ENCODE measurements at regions not wholly inside any gene's neighbourhood (a gene's known extent, or its start where the extent isn't known, plus 50 kb on each side); places are given as distances from the start of the nearest gene placed in this dataset.
A peak's percentile ranks its signal among the peaks of the same experiment; 100 is the strongest.

- no peak for DNase-seq
These were observed 113.1 kb downstream of the ICOS start for GRCh38 chr2:204049635-204050034.

GRCh38 chr2:204050681-204051080 is 114.1 kb downstream of the ICOS start:
- no peak for DNase-seq

DNA sequence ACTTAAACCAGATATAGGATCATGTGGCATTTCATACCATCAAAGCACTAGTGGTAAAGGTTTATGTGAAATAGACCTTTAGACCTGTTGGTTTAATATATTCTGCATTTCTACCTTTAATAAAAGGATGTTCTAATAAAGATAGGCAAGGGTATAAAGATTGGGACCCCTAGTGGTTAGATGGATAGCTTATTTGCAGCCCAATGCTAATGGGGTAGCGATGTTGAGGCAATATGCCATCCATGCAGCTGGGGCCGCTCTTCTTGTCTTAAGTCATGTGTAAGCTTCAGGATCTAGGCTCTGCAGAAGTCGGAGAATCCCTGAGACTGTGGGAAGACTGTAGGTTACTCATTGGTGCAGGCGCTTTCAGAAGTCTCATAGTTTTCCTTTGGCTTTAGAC is 114.9 kb downstream of the ICOS start:
- DNase-seq, result no peak

DNA sequence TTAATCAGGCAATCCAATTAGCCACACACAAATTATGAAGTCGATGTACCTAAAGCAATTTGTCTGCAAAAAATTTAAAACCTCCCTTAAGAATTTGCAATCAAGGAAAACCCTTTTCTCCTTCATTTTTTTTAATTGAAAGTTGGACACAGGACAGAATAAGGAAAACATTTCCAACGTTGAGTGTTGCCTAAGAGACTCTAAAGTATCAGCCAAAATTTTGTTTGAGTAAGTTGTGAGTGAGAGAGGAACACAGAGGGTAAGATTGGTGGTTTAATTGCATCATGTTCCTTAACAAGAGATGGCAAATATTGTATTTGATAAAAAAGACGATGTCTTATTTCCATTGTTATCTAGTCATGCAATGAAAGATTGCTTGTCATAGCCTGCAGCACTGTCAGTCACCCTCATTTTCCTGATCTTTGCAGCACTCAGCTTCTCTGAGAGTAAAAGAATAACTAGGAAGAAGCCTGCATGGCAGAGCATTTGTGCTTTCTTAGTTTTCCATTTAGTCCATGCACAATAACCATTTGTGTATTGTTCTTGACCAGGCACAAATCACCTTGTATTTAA is 115.5 kb downstream of the ICOS start:
- no peak for DNase-seq

DNA sequence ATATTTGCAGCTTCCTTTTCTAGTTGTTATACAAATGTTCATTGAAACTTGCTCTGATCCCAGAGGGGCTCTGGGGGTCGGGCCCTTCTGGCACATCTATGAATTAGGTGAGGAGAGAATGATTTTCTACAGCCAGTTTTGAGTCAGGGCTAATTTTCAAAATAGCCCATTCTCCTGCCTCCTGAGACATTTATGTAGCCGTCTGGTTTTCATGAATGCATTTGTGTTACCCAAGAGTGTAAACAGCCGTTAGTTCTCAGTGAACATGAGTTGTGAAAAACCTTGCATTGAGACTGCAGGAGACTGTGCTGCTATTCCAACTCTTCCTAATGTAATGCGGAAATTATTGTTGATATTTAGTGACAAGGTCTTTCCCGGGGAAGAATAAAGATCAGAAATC is 122.5 kb downstream of the ICOS start:
- DNase-seq, result no peak

- DNase-seq, result no peak
These were observed 124.3 kb downstream of the ICOS start for GRCh38 chr2:204060841-204061240.

DNA sequence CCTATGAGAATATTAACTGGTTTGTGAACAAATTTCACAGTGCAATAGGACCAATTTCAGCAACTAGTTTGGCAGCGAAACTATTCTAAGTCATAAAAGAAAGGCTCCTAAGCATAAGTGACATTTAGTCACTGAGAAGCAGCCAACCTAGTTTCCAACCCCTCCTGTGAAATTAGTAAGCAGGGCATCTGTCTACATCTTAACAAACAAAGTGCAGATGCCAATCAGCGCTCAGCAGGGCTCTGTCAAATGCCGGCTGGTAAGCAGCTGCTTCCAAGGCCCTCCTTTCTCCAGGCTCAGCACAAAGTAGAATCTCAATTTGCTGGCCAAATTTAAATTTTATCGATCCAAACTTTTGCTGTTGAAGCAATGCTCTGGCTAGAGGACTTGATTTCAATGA is 124.7 kb downstream of the ICOS start:
- no peak for DNase-seq

DNA sequence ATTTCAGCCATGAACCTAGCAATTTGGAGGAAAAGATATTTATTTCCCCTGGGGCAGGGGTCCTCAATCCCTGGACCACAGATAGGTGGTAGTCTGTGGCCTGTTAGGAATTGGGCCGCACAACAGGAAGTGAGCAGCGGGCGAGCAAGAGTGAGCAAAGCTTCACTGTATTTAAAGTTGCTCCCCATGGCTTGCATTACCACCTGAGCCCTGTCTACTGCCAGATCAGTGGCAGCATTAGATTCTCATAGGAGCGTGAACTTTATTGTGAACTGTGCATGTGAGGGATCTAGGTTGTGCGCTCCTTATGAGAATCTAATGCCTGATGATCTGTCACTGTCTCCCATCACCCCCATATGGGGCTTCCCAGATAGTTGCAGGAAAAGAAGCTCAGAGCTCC is 127.6 kb downstream of the ICOS start:
- DNase-seq, result no peak

DNA sequence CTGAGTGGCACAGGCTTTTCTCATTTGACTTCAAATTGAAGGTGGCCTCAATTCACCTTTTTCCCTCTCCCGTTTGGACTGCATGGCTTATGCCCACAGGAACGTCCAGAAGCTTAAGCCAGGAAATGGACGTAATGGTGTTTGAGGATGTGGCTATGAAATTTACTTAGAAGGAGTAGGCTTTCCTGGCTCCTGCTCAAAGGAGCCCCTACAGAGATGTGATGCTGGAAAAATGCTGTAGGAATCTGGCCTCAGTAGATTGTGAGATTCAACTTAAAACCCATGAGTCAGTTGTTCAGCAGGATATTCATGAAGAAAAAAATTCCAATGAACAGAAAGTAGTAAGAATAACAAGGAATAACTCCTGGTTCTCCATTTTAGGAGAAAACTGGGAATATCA is 129.0 kb downstream of the ICOS start:
- no peak for DNase-seq

DNA sequence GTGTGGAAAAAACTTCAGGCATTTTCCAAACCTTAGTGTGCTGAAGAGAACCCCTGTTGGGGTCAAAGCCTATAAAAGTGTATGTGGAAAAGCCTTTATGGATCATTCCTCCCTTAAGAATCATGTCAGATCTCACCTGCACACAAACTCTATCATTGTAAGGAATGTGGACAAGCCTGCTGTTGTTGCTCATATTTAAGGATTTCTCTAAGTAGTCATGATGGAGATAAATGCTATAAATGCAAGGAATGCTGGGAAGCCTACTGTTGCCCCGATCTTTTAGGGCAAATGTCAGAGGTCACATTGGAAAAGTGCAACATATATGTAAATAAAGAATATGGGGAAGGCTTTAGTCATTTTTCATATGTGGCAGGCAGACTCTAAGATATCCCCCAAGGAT is 129.5 kb downstream of the ICOS start:
- DNase-seq, result no peak

DNA sequence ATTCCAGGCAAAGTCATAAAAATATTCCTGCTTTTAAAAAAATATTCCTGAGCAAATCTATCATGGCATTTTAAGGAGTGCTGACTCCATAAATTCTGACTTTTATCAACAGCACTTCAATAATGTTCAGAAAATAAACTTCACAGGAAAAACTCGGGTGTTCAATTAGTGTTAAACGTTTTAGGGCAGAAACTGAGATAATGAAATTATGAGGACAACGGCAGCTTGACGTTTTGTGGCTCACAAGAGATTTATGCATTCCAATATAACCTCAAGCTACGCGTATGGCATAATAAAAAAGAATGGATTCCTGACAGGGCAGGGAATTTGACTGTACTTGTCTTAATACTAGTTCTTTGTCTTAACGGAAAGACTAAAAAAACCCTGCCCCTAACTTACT is 133.2 kb downstream of the ICOS start:
- no peak for DNase-seq

DNA sequence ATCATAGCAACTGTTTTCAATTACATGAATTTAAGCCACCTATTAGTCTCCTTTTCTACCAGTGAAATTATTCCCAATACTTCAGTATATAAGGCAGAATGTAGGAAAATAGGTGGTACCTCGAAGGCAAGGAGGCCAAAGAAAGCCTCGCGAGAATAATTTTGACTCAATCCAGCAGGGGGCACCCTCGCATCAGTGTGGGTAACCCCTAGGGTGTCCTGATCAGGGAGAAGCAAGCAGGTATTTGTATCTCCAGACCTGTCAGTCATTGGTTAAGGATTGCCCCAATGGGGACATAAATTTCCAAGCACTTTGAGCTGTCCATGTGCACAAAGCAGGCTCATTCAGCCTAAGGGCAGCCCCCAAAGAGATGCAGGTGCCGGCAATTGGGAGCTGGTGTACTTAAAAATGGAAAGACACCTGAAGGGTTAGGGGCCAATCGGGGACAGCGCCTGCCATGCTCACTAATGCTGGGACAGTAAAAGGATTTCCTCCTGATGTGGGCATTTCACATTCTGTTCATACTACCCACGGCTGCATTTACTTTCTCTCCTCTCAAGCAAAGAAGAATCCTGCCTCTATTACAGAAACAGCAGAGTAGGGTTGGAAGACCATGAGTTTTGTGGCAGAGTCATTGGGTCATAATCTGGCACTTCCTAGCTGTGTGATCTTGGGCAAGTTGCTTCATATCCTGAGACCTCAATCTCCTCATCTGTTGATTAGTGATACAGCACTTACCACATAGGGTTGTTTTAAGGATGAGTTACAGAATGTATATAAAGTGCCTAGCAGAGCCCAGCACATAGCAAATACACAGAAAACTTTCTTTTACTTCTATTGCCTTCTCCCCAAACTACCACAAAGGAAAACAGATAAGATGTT is 136.1 kb downstream of the ICOS start:
- peak; percentile 80 for DNase-seq

DNA sequence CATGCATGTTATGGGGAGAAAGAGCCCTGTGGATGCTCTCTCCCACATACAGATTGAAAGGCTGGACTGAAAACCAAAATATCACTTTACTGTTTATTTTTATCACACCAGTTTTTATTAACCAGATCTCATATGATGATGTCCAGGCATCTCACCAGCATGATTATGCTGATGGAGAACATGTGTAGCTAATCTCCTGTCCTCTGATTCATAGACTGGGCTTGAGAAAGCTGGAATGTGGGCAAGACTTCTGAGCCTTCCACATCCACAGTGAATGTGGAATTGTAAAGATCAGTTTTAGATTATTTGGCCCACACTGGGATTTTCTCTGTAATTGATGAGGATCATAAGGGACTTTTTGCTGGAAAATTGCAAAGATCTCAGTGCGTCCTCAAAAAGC is 137.9 kb downstream of the ICOS start:
- DNase-seq, result no peak

DNA sequence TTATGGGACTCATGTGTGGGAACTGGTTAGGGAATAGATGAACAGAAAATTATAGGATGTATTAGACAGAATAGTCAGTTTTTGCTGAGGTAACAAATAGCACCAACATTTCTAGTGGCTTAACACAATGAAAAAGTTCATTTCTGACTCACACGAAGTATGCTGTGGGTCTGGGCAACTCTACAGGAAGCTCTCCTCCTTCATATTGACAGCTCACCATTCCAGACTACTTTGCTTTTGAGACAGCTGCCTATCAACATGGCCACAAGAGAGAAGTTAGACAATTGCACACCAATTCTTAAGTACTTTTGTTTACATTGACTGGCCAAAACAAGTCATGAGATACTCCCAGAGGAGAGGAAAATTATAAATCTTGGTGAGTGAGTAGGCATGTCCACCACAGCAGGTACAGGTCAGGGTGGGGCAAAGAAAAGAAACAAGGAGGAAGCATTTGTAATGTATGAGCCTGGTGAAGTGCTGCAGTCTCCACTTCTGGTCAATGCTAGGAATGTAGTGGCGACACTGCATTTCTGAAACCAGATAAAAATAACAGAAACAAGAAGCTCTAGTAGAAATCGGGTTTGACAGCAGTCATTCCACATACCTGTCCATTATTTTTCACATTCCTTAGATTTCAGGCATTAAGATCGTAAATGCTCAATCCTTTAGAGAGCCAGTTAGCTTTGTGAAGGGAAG is 141.6 kb downstream of the ICOS start:
- no peak for DNase-seq

DNA sequence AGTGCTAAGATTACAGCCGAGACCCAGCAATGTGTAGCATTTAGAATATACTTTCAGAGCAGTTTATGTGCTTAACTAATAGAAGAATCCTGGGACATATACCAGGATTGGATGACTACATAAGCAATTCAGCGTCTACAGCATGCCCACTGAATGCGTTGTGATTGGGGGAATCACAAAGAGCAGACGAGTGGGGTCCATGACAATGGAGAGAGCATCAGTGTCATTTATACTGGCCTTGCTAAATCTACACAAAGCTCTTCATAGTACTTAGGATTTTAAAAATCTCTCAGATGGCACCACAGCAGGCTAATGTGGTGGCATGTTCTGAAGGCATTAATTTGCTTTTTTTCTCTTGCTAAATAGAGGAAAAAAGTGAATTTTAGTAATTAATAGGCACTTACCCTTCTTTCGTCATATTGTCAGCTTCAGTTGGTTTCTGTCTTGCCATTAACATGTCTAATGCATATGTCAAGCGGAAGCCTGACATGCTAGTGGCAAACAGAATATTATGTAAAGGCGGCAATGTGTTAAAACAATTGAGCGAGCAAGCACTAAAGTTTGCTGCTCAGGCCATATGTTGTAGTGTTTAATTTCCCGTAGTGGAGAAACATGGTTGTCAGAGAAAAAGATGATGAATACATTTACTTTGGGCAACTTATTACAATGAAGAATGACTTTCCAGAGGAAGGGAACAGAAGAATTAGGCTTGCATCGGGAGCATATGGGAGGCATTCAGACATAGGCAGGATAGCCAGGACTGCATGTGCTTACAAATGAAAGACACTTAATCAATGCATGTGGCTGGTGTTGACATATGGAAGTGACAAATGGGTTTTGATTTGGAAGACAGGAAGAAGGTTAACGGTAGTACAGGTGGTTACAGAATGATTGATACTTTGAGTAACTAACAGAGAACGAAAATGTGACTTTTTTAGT is 145.2 kb downstream of the ICOS start:
- no peak for DNase-seq

- DNase-seq, result no peak
These were observed 149.6 kb downstream of the ICOS start for GRCh38 chr2:204086167-204086566.

- no peak for DNase-seq
These were observed 152.5 kb downstream of the ICOS start for GRCh38 chr2:204089105-204089504.

DNA sequence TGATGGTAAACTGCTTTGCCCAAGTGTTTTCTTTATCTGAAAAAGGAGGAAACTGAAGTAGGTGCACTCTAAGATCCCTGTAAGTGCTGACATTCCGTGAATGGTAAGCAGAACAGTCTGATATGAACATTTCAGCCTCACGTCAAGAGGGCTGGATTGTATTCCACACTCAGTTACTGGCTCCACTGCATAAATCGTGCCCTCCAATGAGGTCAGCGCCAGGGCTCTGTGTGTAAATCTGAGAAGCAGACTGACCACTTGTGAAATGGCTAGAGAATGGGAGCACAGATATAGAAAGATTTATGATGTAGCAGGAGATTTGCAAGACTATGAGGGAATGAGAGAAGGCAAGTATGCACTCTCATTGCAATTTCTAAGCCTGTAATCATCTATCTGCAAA is 153.0 kb downstream of the ICOS start:
- no peak for DNase-seq

GRCh38 chr2:204090021-204090420 is 153.5 kb downstream of the ICOS start:
- DNase-seq, result no peak

DNA sequence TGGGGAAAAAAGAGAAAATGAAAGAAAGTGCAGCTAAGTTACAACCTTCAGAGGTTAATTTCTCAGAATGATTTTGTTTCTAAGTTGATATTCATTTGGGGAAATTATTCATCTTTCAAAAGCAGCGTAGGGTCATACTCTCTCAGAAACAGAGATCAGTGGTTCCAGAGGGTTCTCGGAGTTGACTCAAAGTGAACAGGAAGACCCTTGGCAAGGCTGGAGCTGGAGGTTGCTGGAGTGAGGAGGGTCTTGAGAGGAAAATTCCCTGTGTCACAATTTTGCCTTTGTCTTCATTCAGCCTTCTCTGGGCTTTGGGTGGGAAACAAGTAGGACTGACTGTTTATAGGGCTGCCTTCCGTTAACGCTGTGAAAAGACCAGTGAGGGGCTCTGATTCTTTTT is 168.2 kb downstream of the ICOS start:
- peak; percentile 22 for DNase-seq

- DNase-seq, result peak; percentile 46
These were observed 171.8 kb downstream of the ICOS start for GRCh38 chr2:204108330-204108751.

GRCh38 chr2:204108781-204109295 is 172.3 kb downstream of the ICOS start:
- peak; percentile 38 for DNase-seq

DNA sequence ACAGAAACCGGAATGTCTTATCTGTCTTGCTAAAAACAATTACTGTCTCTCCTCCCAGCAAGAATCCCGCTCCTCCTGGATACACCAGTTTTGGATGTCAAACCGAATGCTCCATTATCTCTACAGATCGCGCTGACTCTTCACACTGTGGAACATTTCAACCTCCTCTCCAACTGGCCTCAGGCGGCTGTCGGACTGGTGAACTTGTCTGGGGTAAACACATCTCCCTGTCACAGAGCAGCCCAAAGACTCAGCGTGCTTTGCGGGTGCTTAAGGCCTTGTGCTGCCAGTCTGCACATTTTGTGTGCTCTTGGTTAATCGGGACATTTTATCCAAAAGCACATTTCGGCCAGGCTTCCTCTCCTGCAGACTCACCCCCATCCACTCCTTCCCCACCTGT is 173.1 kb downstream of the ICOS start:
- DNase-seq, result no peak
